ENCODE measurements at regions not wholly inside any gene's neighbourhood (a gene's known extent, or its start where the extent isn't known, plus 50 kb on each side); places are given as distances from the start of the nearest gene placed in this dataset.

DNA sequence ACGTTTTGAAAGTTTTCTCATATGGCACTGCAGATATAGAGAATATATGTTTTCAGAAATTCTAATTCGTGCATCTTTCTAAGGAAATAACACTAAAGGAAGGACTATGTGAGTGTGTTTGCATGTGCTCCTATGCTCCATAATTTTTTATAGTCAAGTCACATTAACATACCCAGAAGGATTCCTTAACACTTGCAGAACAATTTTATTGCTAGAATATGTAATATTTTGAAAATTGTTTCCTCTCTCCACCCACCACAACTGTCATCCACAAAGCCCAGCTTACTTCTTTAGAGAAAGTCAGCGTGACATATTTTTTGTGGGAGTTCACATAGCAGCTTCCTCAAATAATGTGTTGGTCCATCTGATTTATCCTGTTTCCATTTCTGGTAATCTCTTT is 604.6 kb upstream of the MGAT4C start:
- DNase-seq = no peak

DNA sequence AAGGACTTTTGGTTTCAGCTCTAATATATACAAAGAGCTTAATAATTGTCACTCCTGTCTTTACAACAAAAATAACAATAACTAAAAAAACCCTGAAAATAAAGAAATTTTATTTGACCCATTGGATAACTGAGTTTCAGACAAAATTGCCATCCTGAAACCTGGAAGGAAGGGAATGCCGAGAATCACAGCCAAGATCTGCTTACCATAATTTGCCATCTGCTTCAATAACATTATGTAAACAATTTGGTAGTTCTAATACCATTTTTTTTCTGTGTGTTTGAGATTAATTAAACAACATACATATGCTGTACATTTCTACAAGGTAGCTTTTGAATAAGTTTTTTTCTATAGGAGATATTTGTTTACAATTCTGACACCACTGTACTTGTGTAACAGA is 596.3 kb upstream of the MGAT4C start:
- no peak for DNase-seq

DNA sequence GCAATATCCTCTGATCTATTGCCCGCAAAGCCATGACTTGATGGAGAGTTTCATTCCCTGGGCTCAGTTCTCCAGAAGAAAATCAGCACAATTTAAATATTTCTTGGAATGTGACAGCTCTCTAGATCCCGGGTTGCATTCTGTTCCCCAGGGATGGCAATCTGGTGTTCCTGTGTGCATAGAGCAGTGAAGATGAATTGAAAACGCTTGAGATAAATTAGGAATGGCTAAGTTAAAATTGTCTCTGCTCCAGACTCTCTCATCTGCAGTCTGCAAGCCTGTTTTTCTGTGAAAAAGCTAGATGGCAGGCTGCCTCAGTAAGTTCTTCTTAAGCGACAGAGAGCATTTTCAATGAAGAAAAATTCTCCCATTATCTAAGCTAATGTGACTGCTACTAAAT is 582.5 kb upstream of the MGAT4C start:
- no peak for DNase-seq

GRCh38 chr12:86838260-86838659 is 582.1 kb upstream of the MGAT4C start:
- DNase-seq = no peak

DNA sequence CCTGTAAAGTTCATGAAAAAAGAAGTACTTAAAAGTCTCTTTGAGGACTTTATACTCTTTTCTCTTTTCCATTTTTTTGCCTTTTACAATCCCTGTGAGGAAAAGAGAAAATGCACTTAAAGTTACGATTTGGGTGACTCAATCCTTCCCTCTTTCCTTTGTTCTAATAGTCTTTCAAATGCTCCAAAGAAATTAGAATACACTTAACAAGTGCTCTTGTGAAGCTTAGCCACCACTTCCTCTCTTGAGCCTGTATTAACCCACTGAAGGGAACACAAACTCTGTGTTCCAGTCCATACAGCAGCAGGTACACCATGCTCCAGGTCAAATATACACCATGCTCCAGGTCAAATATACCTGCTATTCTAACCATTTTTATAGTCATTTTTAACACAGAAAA is 581.1 kb upstream of the MGAT4C start:
- no peak for DNase-seq

DNA sequence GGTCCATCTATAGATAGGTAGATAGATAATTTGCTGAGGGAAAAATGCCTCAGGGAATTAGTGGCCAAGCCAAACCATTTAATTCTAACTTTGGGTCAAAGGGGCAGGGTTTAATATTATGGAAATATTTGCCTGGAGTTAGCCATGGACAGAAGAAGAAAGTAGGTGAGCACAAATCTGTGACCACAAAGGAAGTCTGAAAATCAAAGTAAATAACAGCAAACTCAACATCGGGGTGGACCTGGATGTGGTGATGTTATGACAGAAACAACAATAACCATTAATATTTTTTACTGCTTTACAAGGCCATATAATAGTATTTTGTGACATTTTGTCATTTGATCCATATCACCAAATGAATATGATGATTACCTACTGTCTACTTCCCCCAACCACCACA is 578.0 kb upstream of the MGAT4C start:
- no peak for DNase-seq

- DNase-seq = no peak
These were observed 571.2 kb upstream of the MGAT4C start for GRCh38 chr12:86827409-86827808.

- DNase-seq = no peak
These were observed 569.9 kb upstream of the MGAT4C start for GRCh38 chr12:86826051-86826450.

- DNase-seq = no peak
These were observed 545.2 kb upstream of the MGAT4C start for GRCh38 chr12:86801439-86801838.

GRCh38 chr12:86799616-86800015 is 543.4 kb upstream of the MGAT4C start:
- DNase-seq = no peak

DNA sequence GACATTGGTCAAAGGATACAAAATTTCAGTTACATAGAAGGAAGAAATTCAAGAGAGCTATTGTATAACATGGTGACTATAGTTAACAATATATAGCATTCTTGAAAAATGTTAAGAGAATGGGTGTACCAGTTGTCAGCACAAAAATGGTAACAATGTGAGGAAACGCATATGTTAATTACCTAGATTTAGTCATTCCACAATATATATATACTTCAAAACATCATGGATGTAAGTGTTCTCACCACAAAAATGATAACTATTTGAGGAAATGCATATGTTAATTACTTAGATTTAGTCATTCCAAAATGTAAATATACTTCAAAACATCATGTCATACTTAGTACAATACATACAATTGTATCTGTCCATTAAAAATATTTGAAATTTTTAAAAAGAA is 540.4 kb upstream of the MGAT4C start:
- DNase-seq = no peak

GRCh38 chr12:86788661-86789060 is 532.5 kb upstream of the MGAT4C start:
- DNase-seq = no peak

- DNase-seq = no peak
These were observed 531.2 kb upstream of the MGAT4C start for GRCh38 chr12:86787419-86787818.

DNA sequence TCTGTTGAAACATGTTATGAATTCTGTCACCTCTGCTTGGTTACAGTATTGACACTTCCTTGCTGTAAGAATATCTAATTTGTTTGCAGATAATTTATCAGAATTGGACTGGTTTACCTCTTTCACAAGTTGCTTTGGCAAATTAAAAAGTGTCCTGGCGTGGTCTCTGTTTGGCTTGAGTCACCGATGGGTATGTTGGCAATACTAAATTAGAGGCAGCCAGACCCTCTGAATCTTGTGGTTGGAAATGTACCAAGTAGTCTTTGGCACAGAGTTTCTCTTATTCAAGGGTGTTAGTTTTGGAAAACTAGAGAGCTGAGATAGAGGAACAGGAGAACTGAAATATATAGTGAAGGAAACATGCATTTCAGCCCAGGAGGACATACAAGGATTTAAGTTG is 521.1 kb upstream of the MGAT4C start:
- no peak for DNase-seq

GRCh38 chr12:86774841-86775388 is 518.7 kb upstream of the MGAT4C start:
- no peak for DNase-seq

DNA sequence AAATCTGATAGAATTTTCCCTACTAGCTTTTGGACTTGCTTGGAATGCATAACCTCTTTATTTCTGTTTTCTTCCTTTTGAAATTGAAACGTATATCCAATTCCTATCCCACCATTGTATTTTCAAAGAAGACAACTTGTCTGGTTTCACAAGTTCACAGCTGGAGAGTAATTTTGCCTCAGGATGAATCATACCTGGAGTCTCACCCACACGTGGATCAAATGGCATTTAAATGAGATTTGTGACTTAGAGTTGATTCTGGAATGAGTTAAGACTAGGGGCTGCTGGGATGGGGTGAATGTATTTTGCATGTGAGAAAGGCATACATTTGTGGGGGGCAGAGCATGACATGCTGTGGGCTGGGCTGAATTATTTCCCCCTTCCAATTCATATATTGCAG is 516.5 kb upstream of the MGAT4C start:
- DNase-seq = no peak

- no peak for DNase-seq
These were observed 514.7 kb upstream of the MGAT4C start for GRCh38 chr12:86770871-86771270.

DNA sequence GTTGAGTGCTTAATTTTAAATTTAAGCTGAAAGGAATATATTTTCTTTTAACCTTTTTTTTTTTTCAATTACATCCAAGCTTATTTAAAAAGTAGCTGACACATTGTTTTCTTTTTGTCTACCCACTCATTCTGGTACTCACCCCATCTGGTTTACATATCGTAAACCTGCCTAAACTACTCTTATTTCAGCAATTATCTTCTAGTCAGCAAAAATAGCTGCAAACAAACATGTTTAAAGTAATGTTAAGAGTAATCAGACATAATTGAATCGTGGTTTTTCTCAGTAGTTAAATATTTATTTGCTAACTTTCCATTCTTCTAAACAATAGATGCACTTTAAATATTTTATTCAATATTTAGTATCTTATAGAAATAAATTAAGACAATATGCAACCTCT is 492.7 kb upstream of the MGAT4C start:
- no peak for DNase-seq

- no peak for DNase-seq
These were observed 488.5 kb upstream of the MGAT4C start for GRCh38 chr12:86744547-86745212.

GRCh38 chr12:86743875-86744536 is 487.8 kb upstream of the MGAT4C start:
- DNase-seq = no peak

DNA sequence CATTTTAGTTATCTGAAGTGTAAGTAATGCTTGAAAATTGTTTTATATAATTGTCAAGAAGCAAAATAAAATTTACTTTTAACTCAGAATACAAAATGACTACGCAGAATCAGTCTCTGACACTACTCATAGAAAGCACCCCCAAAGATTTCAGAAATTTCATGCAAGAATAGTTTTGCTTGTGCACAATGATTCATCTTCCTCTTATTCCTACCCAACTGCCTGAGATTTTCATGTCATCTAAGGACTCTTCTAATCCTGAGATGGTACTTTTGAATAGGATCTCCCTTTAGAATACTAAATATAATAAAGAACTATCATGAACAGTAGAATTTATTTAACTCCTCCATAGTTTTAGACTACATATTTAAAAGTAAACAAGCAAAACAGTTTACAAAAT is 485.3 kb upstream of the MGAT4C start:
- DNase-seq = no peak

- no peak for DNase-seq
These were observed 479.7 kb upstream of the MGAT4C start for GRCh38 chr12:86735851-86736250.

GRCh38 chr12:86735072-86735471 is 478.9 kb upstream of the MGAT4C start:
- DNase-seq = no peak

- no peak for DNase-seq
These were observed 474.0 kb upstream of the MGAT4C start for GRCh38 chr12:86730233-86730632.

DNA sequence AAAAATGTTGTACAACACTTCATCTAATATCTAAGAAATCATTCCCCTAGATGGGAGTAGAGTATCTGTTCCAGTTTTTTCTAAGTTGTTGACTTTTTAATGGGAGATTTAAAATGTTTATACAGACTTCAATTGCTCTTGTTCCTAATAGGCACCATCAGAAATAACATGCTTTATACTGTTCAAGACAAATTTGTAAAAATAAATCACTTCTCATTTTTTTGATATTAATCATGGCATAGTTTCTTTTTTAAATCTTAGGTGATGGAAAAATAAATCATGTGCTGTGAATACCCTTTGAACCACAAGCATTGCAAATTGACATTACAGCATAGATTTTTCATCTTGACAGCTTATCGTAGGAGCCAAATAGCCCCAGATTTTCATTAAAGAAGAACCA is 473.5 kb upstream of the MGAT4C start:
- DNase-seq = no peak
